SU-DHL-6 (cell line): ENCODE measurements at regions not wholly inside any gene's neighbourhood (a gene's known extent, or its start where the extent isn't known, plus 50 kb on each side); places are given as distances from the start of the nearest gene placed in this dataset.

ENCODE experiments used
- H2AFZ ChIP-seq: fragments of 200-600 bp; sonication (generic); 2 replicates; pipeline ENCODE4 v1.6.1; 2014; ENCODE audit warnings: low read depth, mild to moderate bottlenecking, moderate library complexity, mixed read lengths, antibody characterized with exemption, low read length; ENCODE audit not compliant: severe bottlenecking
- H3F3A ChIP-seq: fragments of 200-600 bp; shearing (Covaris generic); 2 replicates; pipeline ENCODE4 v1.6.0; 2016; ENCODE audit warnings: antibody characterized with exemption, mild to moderate bottlenecking; ENCODE audit not compliant: insufficient read depth
- H3K27ac ChIP-seq: fragments of 200-600 bp; sonication (generic); 2 replicates; pipeline ENCODE4 v1.5.1; 2016; ENCODE audit warnings: low read depth, mild to moderate bottlenecking, low read length, moderate library complexity, mixed read lengths
- H3K27me3 ChIP-seq: fragments of 200-600 bp; sonication (generic), shearing (Covaris generic); 2 replicates; pipeline ENCODE4 v1.6.0; 2014; ENCODE audit warnings: mild to moderate bottlenecking, low read length
- H3K36me3 ChIP-seq: fragments of 200-600 bp; sonication (generic); 2 replicates; pipeline ENCODE4 v1.6.1; 2014; ENCODE audit warnings: mild to moderate bottlenecking, low read length, mixed read lengths
- H3K4me2 ChIP-seq: fragments of 300-600, 200-600 bp; shearing (Covaris generic), sonication (generic); 2 replicates; pipeline ENCODE4 v1.6.0; 2014; ENCODE audit warnings: low read length, low read depth, mild to moderate bottlenecking; ENCODE audit not compliant: poor library complexity, severe bottlenecking
- H3K4me3 ChIP-seq: fragments of 200-600 bp; sonication (generic); 2 replicates; pipeline ENCODE4 v1.5.1; 2014; ENCODE audit warnings: antibody characterized with exemption, low read length, mild to moderate bottlenecking, mixed read lengths; ENCODE audit not compliant: insufficient read depth, poor library complexity, severe bottlenecking
- H3K79me2 ChIP-seq: fragments of 200-600 bp; sonication (generic); 2 replicates; pipeline ENCODE4 v1.6.1; 2014; ENCODE audit warnings: mild to moderate bottlenecking, low read length, moderate library complexity; ENCODE audit not compliant: insufficient read depth
- H3K9ac ChIP-seq: fragments of 200-600 bp; sonication (generic); 2 replicates; pipeline ENCODE4 v1.7.0; 2014; ENCODE audit warnings: mild to moderate bottlenecking, low read length
- H3K9me2 ChIP-seq: fragments of 200-600 bp; sonication (generic); replicated peaks from 2 replicates; pipeline ENCODE4 v1.6.1; 2014; ENCODE audit warnings: low read length; ENCODE audit not compliant: insufficient read depth
- H3K9me3 ChIP-seq: fragments of 200-600 bp; sonication (generic); 2 replicates; pipeline ENCODE4 v1.6.1; 2014; ENCODE audit warnings: low read length, mixed read lengths; ENCODE audit not compliant: insufficient read depth
- H4K20me1 ChIP-seq: fragments of 200-600 bp; sonication (generic); 2 replicates; pipeline ENCODE4 v1.6.1; 2014; ENCODE audit warnings: low read depth, mild to moderate bottlenecking, antibody characterized with exemption, low read length, moderate library complexity, mixed read lengths
- EZH2phosphoT487 ChIP-seq: fragments of 200-600 bp; sonication (generic), shearing (Covaris generic); conservative IDR thresholded peaks from 2 replicates; pipeline ENCODE4 v1.6.1; 2018; ENCODE audit warnings: mild to moderate bottlenecking, antibody characterized with exemption, low read length, moderate library complexity, mixed read lengths
- TF ChIP-seq, protein P1 (sequence below): fragments of 200-600 bp; sonication (generic); IDR thresholded peaks from one replicate; pipeline ENCODE4 v1.5.1; 2017; ENCODE audit warnings: antibody characterized with exemption, mild to moderate bottlenecking, low read length, moderate library complexity; ENCODE audit not compliant: insufficient read depth, poor library complexity, severe bottlenecking

DNA sequence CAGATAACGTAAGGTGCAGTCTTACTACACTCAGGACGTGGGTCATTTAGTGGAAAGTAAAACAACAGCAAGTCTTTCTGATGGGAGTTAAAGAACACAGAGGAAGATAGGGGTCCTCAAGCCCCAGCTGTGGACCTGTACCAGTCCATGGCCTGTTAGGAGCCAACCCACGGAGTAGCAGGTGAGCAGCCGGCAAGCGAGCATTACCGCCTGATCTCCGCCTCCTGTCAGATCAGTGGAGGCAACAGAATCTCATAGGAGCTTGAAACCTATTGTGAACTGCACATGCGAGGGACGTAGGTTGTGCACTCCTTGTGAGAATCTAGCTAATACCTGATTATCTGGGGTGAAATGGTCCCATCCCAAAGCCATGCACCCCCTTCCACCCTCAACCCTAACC, 1180.8 kb downstream of the FSTL5 start:
- H3K4me2 ChIP-seq = no peak overlapping the region
- no peaks in the 10 kb centered on the region for H3K9me3 ChIP-seq
- no peak overlapping the region for H3K27ac ChIP-seq

DNA sequence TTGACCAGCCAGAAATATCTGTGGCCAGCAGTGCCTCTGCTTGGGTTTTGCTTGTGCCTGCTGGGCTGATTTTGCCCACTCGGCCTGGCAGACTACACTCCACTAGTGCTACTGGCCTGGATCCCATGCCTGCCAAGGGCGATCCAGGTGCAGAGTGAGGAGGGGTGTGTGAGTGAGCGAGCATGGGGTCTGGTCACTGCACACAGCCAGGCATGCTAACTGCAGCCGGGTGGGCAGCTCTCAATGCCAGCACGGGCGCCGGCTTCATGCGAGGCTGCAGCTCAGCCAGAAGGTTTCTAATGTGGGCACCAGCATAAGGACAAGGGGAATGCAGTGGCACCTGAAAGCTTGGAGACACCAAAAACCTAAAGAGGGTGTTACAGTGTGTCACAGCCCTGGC, 1161.4 kb downstream of the FSTL5 start:
- H4K20me1 ChIP-seq = no peaks in the 10 kb centered on the region
- no peak overlapping the region for H3K4me3 ChIP-seq
- no peaks in the 10 kb centered on the region for H3K27me3 ChIP-seq
- no peaks in the 10 kb centered on the region for H3K36me3 ChIP-seq
- H3F3A ChIP-seq = no peaks in the 10 kb centered on the region
- no peak overlapping the region for H2AFZ ChIP-seq
- H3K9me2 ChIP-seq = no peaks in the 10 kb centered on the region
- TF ChIP-seq, protein P1, sequence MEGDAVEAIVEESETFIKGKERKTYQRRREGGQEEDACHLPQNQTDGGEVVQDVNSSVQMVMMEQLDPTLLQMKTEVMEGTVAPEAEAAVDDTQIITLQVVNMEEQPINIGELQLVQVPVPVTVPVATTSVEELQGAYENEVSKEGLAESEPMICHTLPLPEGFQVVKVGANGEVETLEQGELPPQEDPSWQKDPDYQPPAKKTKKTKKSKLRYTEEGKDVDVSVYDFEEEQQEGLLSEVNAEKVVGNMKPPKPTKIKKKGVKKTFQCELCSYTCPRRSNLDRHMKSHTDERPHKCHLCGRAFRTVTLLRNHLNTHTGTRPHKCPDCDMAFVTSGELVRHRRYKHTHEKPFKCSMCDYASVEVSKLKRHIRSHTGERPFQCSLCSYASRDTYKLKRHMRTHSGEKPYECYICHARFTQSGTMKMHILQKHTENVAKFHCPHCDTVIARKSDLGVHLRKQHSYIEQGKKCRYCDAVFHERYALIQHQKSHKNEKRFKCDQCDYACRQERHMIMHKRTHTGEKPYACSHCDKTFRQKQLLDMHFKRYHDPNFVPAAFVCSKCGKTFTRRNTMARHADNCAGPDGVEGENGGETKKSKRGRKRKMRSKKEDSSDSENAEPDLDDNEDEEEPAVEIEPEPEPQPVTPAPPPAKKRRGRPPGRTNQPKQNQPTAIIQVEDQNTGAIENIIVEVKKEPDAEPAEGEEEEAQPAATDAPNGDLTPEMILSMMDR = no peak
- no peak for TF ChIP-seq EZH2phosphoT487
- no peak overlapping the region for H3K9ac ChIP-seq
- H3K4me2 ChIP-seq = no peak overlapping the region
- no peaks in the 10 kb centered on the region for H3K9me3 ChIP-seq
- no peak overlapping the region for H3K27ac ChIP-seq
- no peaks in the 10 kb centered on the region for H3K79me2 ChIP-seq

More for the DNA sequence above, 1180.8 kb downstream of the FSTL5 start:
- H3K79me2 ChIP-seq = no peaks in the 10 kb centered on the region
- H3F3A ChIP-seq = no peaks in the 10 kb centered on the region
- no peaks in the 10 kb centered on the region for H3K27me3 ChIP-seq
- no peak overlapping the region for H3K9ac ChIP-seq
- no peaks in the 10 kb centered on the region for H4K20me1 ChIP-seq
- TF ChIP-seq, protein P1 = no peak
- TF ChIP-seq EZH2phosphoT487 = no peak
- H3K9me2 ChIP-seq = no peaks in the 10 kb centered on the region
- H2AFZ ChIP-seq = no peak overlapping the region
- no peak overlapping the region for H3K4me3 ChIP-seq
- H3K36me3 ChIP-seq = no peaks in the 10 kb centered on the region

DNA sequence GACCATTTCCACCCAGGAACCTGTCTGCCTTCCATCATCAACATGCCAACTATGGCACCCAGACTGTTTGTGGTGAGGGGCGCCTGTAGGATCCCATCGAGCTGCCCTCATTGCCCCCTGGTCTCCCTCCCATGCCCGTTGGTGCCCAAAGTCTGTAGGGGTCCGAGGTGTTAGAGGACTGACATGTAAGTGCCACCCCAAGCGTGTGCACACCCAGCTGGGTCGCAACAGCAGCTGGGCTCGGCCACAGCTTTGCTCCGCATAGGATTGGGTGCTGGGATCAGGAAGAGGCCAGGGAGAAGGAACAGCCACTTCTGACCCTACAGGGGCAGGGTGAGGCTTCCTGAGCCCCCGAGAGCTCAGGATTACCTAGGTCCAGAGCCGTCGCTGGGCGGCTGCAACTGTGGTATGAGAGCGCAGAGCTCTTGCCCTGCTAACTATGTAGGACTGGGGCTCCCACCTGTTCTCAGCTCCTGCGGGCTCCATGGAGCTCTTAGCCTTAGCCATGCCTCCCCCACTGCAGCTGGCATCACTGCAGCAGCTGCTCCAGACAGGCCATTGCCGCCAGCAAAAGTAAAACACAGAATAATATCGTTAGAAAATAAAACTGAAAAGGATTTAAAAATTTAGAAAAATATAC, 1160.3 kb downstream of the FSTL5 start:
- H3K4me2 ChIP-seq = no peak overlapping the region
- H3K36me3 ChIP-seq = no peaks in the 10 kb centered on the region

DNA sequence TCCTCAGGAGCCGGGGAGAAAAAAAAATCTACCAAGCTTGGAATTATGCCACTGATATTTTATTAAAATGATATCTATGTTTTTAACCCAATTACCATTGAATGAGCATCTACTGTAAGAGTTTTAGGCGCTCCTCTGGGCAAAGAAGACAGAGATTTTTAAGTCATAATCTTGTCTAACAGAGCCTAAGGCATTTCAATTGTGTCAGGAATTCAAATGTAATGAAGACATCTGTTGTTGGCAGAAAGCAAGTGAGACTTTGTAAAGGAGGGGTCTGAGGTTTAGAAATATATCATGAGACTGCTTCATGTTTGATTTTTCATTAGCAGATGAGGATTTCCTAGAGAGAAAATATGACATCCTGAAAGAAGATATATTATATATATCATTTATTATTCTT, 1158.1 kb downstream of the FSTL5 start:
- no peaks in the 10 kb centered on the region for H3K9me2 ChIP-seq
- H3K79me2 ChIP-seq = no peaks in the 10 kb centered on the region
- no peak overlapping the region for H2AFZ ChIP-seq
- H3K27ac ChIP-seq = no peak overlapping the region
- no peaks in the 10 kb centered on the region for H4K20me1 ChIP-seq
- no peaks in the 10 kb centered on the region for H3K36me3 ChIP-seq
- no peak overlapping the region for H3K4me3 ChIP-seq
- no peak overlapping the region for H3K9ac ChIP-seq
- H3K27me3 ChIP-seq = no peaks in the 10 kb centered on the region
- H3K4me2 ChIP-seq = no peak overlapping the region
- no peaks in the 10 kb centered on the region for H3K9me3 ChIP-seq
- TF ChIP-seq, protein P1 = no peak
- no peak for TF ChIP-seq EZH2phosphoT487
- no peaks in the 10 kb centered on the region for H3F3A ChIP-seq

More for the DNA sequence above, 1160.3 kb downstream of the FSTL5 start:
- Histone ChIP-seq H3K27ac (no peak overlapping the region), H3K79me2 (no peaks in the 10 kb centered on the region), H3K27me3 (no peaks in the 10 kb centered on the region), H2AFZ (no peak overlapping the region), H3K9me3 (no peaks in the 10 kb centered on the region), H4K20me1 (no peaks in the 10 kb centered on the region), H3K9ac (no peak overlapping the region), H3K4me3 (no peak overlapping the region), H3K9me2 (no peaks in the 10 kb centered on the region), H3F3A (no peaks in the 10 kb centered on the region)
- TF ChIP-seq EZH2phosphoT487 = no peak
